ENCODE measurements at regions not wholly inside any gene's neighbourhood (a gene's known extent, or its start where the extent isn't known, plus 50 kb on each side); places are given as distances from the start of the nearest gene placed in this dataset.

DNA sequence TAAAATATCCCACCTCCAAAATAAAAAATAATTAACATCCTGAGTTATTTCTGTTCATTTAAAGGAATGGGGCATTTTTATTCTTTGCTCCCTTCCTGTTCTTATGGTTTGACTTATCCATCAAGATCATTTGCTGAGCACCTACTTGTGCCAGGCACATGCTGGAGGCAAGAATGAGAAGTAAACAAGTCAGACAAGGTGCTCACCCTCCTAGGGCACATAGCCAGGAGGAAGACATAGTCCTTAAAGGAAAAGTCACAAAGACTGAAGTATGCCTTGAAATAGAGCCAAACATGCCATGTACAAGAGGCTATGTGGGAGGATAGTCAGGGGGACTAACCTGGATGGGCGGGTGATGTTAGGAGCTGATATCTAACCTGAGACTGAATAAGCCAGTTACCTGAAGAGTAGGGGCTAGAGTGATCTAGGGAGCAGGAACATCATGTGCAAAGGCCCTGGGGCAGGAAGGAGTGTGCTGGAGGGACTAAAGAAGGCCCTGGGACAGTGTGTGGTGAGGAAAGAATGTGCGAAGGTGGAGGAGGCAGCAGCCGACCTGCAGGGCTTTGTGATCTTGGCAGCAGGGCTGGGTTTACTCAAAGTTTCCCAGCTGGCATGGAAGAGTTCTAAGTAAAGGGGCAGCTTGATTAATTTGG lies 233.5 kb downstream of the MATN1 start:
- H3K27ac Mint-ChIP-seq = no peak overlapping the region
- H3K27me3 Mint-ChIP-seq (ENCODE audit: low read depth) = no peaks in the 10 kb centered on the region
- H3K4me3 Mint-ChIP-seq = no peak overlapping the region
- H3K9me3 Mint-ChIP-seq = peaks cover 13% of the 10 kb centered on the region
- TF ChIP-seq, protein P1, sequence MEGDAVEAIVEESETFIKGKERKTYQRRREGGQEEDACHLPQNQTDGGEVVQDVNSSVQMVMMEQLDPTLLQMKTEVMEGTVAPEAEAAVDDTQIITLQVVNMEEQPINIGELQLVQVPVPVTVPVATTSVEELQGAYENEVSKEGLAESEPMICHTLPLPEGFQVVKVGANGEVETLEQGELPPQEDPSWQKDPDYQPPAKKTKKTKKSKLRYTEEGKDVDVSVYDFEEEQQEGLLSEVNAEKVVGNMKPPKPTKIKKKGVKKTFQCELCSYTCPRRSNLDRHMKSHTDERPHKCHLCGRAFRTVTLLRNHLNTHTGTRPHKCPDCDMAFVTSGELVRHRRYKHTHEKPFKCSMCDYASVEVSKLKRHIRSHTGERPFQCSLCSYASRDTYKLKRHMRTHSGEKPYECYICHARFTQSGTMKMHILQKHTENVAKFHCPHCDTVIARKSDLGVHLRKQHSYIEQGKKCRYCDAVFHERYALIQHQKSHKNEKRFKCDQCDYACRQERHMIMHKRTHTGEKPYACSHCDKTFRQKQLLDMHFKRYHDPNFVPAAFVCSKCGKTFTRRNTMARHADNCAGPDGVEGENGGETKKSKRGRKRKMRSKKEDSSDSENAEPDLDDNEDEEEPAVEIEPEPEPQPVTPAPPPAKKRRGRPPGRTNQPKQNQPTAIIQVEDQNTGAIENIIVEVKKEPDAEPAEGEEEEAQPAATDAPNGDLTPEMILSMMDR (IDR thresholded peaks at IDR 0.05; ENCODE audit: unreplicated experiment in 3 of 3) = no peak
- H3K36me3 Mint-ChIP-seq (ENCODE audit: low read depth) = no peaks in the 10 kb centered on the region
- H3K4me1 Mint-ChIP-seq = no peaks in the 10 kb centered on the region

DNA sequence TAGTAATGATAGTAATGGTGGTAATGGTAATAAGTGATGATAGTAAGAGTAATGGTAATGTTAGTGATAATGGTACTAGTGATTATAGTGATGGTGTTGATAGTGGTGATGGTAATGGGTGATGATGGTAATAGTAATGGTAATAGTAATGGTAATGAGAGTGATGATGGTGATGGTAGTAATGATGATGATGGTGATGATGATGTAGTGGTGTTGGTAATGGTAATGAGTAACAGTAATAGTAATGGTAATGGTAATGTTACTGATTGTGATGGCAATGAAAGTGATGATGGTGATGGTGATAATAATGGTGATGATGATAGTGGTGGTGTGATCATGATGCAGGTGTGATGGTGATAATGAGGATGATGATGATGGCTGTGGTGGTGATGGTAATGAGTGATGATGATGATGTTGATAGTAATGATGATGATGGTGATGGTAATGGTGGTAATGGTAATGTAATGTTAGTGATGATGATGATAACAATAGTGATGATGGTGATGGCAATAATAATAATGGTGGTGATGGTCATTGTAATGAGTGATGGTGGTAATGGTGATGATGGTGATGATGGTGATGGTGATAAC lies 235.0 kb downstream of the MATN1 start:
- no peaks in the 10 kb centered on the region for H3K4me1 Mint-ChIP-seq
- no peak overlapping the region for H3K27ac Mint-ChIP-seq
- no peak overlapping the region for H3K4me3 Mint-ChIP-seq
- no peaks in the 10 kb centered on the region for H3K36me3 Mint-ChIP-seq (ENCODE audit: low read depth)
- H3K27me3 Mint-ChIP-seq (ENCODE audit: low read depth) = no peaks in the 10 kb centered on the region
- TF ChIP-seq, protein P1 (IDR thresholded peaks at IDR 0.05; ENCODE audit: unreplicated experiment in 3 of 3) = no peak
- H3K9me3 Mint-ChIP-seq = peaks cover 12% of the 10 kb centered on the region

DNA sequence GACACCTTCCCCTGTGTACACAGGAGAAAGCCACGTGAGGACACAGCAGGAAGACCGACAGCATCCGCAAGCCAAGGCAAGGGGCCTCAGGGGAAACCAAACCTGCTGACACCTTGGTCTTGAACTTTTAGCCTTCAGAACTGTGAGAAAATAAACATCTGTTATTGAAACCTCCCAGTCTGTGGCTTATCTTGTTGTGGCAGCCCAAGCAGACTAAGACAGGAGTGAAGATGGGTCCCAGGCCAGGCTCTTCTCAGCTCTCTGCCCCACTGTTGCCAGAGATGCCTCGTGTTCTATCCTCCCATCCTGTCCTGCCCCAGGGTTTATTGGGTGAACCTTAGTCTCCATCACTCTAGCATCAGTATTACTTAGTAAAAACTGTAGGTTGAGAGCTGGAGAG lies 236.3 kb downstream of the MATN1 start:
- peaks cover 14% of the 10 kb centered on the region for H3K9me3 Mint-ChIP-seq
- TF ChIP-seq, protein P1 (IDR thresholded peaks at IDR 0.05; ENCODE audit: unreplicated experiment in 3 of 3) = no peak

DNA sequence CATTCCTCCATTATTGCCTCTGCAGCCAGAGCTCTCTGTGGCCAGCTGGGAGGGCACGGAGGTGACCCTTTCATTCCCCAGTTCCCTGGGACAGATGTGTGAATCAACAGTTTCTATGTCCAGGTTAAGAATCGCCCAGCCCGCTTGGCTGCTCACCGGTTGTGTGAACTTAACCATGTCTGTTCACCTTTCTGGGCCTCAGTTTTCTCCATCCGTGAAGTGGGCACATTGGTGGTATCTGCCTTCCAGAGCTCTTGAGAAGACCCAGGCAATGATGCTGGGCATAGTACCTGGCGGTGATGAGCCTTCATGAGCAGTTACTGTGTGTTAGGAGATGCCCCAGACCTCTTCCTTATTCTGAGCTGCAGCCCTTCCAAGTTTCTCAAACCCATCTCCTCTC lies 238.3 kb downstream of the MATN1 start:
- Mint-ChIP-seq H3K27ac (no peak overlapping the region), H3K36me3 (ENCODE audit: low read depth) (peaks cover 10% of the 10 kb centered on the region), H3K27me3 (ENCODE audit: low read depth) (peaks cover 4% of the 10 kb centered on the region), H3K4me1 (no peaks in the 10 kb centered on the region), H3K4me3 (no peak overlapping the region), H3K9me3 (peaks cover 24% of the 10 kb centered on the region)
- TF ChIP-seq, protein P1 (IDR thresholded peaks at IDR 0.05; ENCODE audit: unreplicated experiment in 3 of 3) = no peak

More for the DNA sequence above, 236.3 kb downstream of the MATN1 start:
- Mint-ChIP-seq H3K36me3 (ENCODE audit: low read depth) (peaks cover 1% of the 10 kb centered on the region), H3K27ac (no peak overlapping the region), H3K4me3 (no peak overlapping the region), H3K4me1 (no peaks in the 10 kb centered on the region), H3K27me3 (ENCODE audit: low read depth) (no peaks in the 10 kb centered on the region)

DNA sequence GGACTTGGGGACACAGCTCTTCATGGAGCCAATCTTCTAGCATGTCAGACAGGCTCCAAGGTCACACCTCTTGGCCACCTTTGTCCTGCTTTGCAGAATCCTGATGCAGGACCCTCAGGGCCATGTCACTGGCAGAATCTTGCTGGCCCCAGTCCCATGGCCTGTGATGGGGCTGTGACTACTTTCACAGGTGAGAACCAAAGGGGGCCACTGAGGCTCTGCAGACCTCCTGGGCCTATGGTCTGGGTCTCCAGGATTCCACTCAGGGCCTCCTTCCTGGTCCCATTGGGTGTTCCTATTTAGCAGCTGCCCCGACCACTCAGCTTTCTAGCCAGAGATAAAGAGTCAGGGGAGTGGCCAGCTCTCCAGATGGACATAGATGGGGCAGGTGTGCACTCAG lies 238.7 kb downstream of the MATN1 start:
- H3K9me3 Mint-ChIP-seq = peaks cover 25% of the 10 kb centered on the region
- TF ChIP-seq, protein P1 (IDR thresholded peaks at IDR 0.05; ENCODE audit: unreplicated experiment in 3 of 3) = no peak
- H3K4me1 Mint-ChIP-seq = no peaks in the 10 kb centered on the region
- H3K27ac Mint-ChIP-seq = no peak overlapping the region
- H3K27me3 Mint-ChIP-seq (ENCODE audit: low read depth) = peaks cover 4% of the 10 kb centered on the region
- peaks cover 10% of the 10 kb centered on the region for H3K36me3 Mint-ChIP-seq (ENCODE audit: low read depth)
- H3K4me3 Mint-ChIP-seq = no peak overlapping the region

DNA sequence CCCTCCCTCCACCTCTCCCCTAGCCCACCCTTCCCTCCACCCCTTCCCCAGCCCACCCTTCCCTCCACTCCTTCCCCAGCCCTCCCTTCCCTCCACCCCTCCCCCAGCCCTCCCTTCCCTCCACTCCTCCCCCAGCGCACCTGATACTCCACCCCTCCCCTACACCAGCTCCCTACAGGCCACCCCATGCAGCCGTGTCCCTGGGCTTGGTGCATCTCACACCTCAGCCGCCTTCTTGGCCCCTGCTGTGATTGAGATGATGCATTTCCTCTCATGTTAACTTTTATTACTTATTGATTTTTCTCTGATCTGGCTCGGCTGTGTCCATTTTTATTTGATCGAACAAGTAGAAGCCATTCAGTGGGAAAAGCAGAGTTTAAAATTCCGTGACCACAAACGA lies 243.8 kb downstream of the MATN1 start:
- peaks cover 28% of the 10 kb centered on the region for H3K9me3 Mint-ChIP-seq
- peaks cover 10% of the 10 kb centered on the region for H3K36me3 Mint-ChIP-seq (ENCODE audit: low read depth)
- H3K27me3 Mint-ChIP-seq (ENCODE audit: low read depth) = peaks cover 21% of the 10 kb centered on the region
- TF ChIP-seq, protein P1 (IDR thresholded peaks at IDR 0.05; ENCODE audit: unreplicated experiment in 3 of 3) = no peak
- H3K4me1 Mint-ChIP-seq = no peaks in the 10 kb centered on the region
- H3K4me3 Mint-ChIP-seq = no peak overlapping the region
- H3K27ac Mint-ChIP-seq = no peak overlapping the region
